Suprapubic skin (tissue), 4 donors: ENCODE measurements at regions not wholly inside any gene's neighbourhood (a gene's known extent, or its start where the extent isn't known, plus 50 kb on each side); places are given as distances from the start of the nearest gene placed in this dataset.

Experiments used
- DNase-seq, 2 donors: peaks; one replicate each; pipeline ENCODE4 v3.0.0-alpha.2; 2019; ENCODE audit warnings: low spot score in 2 of 2
- H3K27ac ChIP-seq: fragments of 200-600 bp; sonication (generic); one replicate; pipeline ENCODE4 v1.5.1; 2019
- H3K27me3 ChIP-seq: fragments of 200-600 bp; sonication (generic); one replicate; pipeline ENCODE4 v1.5.1; 2019
- H3K36me3 ChIP-seq: fragments of 200-600 bp; sonication (generic); one replicate; pipeline ENCODE4 v1.5.1; 2019
- H3K4me1 ChIP-seq: fragments of 200-600 bp; sonication (generic); one replicate; pipeline ENCODE4 v1.5.1; 2019
- H3K4me3 ChIP-seq: fragments of 200-600 bp; sonication (generic); one replicate; pipeline ENCODE4 v1.5.1; 2019; ENCODE audit warnings: mild to moderate bottlenecking
- H3K9me3 ChIP-seq: fragments of 200-600 bp; sonication (generic); one replicate; pipeline ENCODE4 v1.5.1; 2019
- EP300 ChIP-seq: sonication (generic); formaldehyde crosslinking; IDR thresholded peaks from one replicate; pipeline ENCODE4 v1.6.1; 2017; ENCODE audit warnings: antibody characterized with exemption
- POLR2A ChIP-seq, 2 donors: fragments of 450-650 bp; IDR thresholded peaks; one replicate each; pipeline ENCODE4 v1.6.1; 2017; ENCODE audit warnings: antibody characterized with exemption in 2 of 2, mild to moderate bottlenecking in 2 of 2, moderate library complexity in 2 of 2
- POLR2AphosphoS5 ChIP-seq, 3 donors: sonication (generic); formaldehyde crosslinking; IDR thresholded peaks; one replicate each; pipeline ENCODE4 v1.6.1; 2017; ENCODE audit warnings: antibody characterized with exemption in 3 of 3
- WGBS: methylation state at CpG from one replicate; pipeline ENCODE4 v1.1.5; 2018; 5-methylcytosine and 5-hydroxymethylcytosine counted together
- TF ChIP-seq, protein P1 (sequence below), 2 donors: fragments of 200-600 bp in 1 of 2; fragments of 450-650 bp in 1 of 2; sonication (generic) in 1 of 2; IDR thresholded peaks; one replicate each; pipeline ENCODE4 v1.5.1; 2016 to 2019; ENCODE audit warnings: antibody characterized with exemption in 2 of 2, mild to moderate bottlenecking in 1 of 2, moderate library complexity in 1 of 2

GRCh38 chr10:20948686-20949327 lies 51.7 kb upstream of the NEBL start:
- H3K27me3 ChIP-seq, result no peaks in the 10 kb centered on the region
- no peaks in the 10 kb centered on the region for H3K36me3 ChIP-seq
- no peak for DNase-seq
- H3K9me3 ChIP-seq, result no peaks in the 10 kb centered on the region
- WGBS, result 70% methylated on average over 7 of the region's 7 CpGs
- TF ChIP-seq, protein P1, sequence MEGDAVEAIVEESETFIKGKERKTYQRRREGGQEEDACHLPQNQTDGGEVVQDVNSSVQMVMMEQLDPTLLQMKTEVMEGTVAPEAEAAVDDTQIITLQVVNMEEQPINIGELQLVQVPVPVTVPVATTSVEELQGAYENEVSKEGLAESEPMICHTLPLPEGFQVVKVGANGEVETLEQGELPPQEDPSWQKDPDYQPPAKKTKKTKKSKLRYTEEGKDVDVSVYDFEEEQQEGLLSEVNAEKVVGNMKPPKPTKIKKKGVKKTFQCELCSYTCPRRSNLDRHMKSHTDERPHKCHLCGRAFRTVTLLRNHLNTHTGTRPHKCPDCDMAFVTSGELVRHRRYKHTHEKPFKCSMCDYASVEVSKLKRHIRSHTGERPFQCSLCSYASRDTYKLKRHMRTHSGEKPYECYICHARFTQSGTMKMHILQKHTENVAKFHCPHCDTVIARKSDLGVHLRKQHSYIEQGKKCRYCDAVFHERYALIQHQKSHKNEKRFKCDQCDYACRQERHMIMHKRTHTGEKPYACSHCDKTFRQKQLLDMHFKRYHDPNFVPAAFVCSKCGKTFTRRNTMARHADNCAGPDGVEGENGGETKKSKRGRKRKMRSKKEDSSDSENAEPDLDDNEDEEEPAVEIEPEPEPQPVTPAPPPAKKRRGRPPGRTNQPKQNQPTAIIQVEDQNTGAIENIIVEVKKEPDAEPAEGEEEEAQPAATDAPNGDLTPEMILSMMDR (IDR thresholded peaks at IDR 0.05), result no peak
- TF ChIP-seq POLR2A (IDR thresholded peaks at IDR 0.05), result no peak
- no peak for TF ChIP-seq POLR2AphosphoS5 (IDR thresholded peaks at IDR 0.05)
- no peak for TF ChIP-seq EP300
- no peak overlapping the region for H3K4me3 ChIP-seq
- no peak overlapping the region for H3K27ac ChIP-seq
- no peaks in the 10 kb centered on the region for H3K4me1 ChIP-seq
